HepG2 (cell line): ENCODE measurements at regions not wholly inside any gene's neighbourhood (a gene's known extent, or its start where the extent isn't known, plus 50 kb on each side); places are given as distances from the start of the nearest gene placed in this dataset.

Source experiments
- ATAC-seq: fragments of 200-7000 bp; cut with Tn5 transposase; 3 replicates; pipeline ENCODE4 v1.9.1; 2020; ENCODE audit warnings: mild to moderate bottlenecking, moderate library complexity
- BruUV-seq: library from RNA; stranded (reverse); fragments of 400-500 nt; replicated peaks from 2 replicates; lab custom pipeline; 2021; lab: Mats Ljungman, UMichigan
- CTCF ChIA-PET: fragments of 300-600 bp; formaldehyde crosslinking; extraction: SDS; loops from one replicate; lab custom pipeline; 2021; ENCODE audit warnings: low total read pairs, inconsistent platforms, low intra/inter-chr PET ratio; lab: Yijun Ruan, JAX
- POLR2A ChIA-PET: fragments of 350-600 bp; sonication (Branson Sonifier 250); formaldehyde crosslinking; loops from one replicate; lab custom pipeline; 2020; ENCODE audit warnings: antibody characterized with exemption, inconsistent platforms; lab: Yijun Ruan, JAX
- DNase-seq: peaks from one replicate; pipeline ENCODE4 v3.0.0-alpha.2; 2015; ENCODE audit warnings: low spot score
- FAIRE-seq: peaks from 3 replicates; lab custom pipeline; 2011; peaks lifted over from hg19 to GRCh38; lab: Jason Lieb, UNC
- H2AFZ ChIP-seq: one replicate; pipeline ENCODE4 v1.6.1; 2011; ENCODE audit warnings: low read length, inconsistent platforms
- H3K27ac ChIP-seq: fragments of 300-600 bp; 3 replicates; pipeline ENCODE4 v1.8.0; 2011; ENCODE audit warnings: mixed run types, mild to moderate bottlenecking, mixed read lengths, low read length, inconsistent platforms; ENCODE audit not compliant: insufficient read depth; ENCODE audit errors: extremely low read length
- H3K27me3 ChIP-seq, 2 experiments: fragments of 200-600 bp in 1 of 2; 2 replicates in 1 of 2; 3 replicates in 1 of 2; pipeline versions ENCODE4 v1.6.0 to v1.8.0; 2011; ENCODE audit warnings: low read length in 2 of 2, mild to moderate bottlenecking in 2 of 2, moderate library complexity in 2 of 2, inconsistent platforms in 1 of 2; ENCODE audit not compliant: insufficient read depth in 2 of 2, control insufficient read depth in 1 of 2
- H3K36me3 ChIP-seq, 2 experiments: fragments of 200-600 bp in 1 of 2; replicated peaks in 1 of 2; 2 replicates in 1 of 2; 3 replicates in 1 of 2; pipeline versions ENCODE4 v1.5.1 to v1.8.0; 2011; ENCODE audit warnings: low read length in 2 of 2, inconsistent platforms in 1 of 2; ENCODE audit not compliant: insufficient read depth in 2 of 2, control insufficient read depth in 1 of 2
- H3K4me1 ChIP-seq: 2 replicates; pipeline ENCODE4 v1.5.1; 2012; ENCODE audit warnings: low read length, inconsistent platforms; ENCODE audit not compliant: insufficient read depth
- H3K4me2 ChIP-seq: 2 replicates; pipeline ENCODE4 v1.6.0; 2011; ENCODE audit warnings: low read depth, low read length, inconsistent platforms
- H3K4me3 ChIP-seq, 3 experiments: fragments of 200-600 bp in 1 of 3; sonication (generic), shearing (Covaris generic) in 1 of 3; replicated peaks in 1 of 3; 2 replicates each; pipeline ENCODE4 v1.5.1; 2011 to 2016; ENCODE audit warnings: low read length in 3 of 3, inconsistent platforms in 2 of 3, low read depth in 2 of 3, mild to moderate bottlenecking in 2 of 3, control low read depth in 1 of 3, mixed read lengths in 1 of 3; ENCODE audit not compliant: insufficient read depth in 1 of 3
- H3K79me2 ChIP-seq: one replicate; pipeline ENCODE4 v1.6.1; 2011; ENCODE audit warnings: low read length, inconsistent platforms; ENCODE audit not compliant: insufficient read depth
- H3K9ac ChIP-seq: 2 replicates; pipeline ENCODE4 v1.6.0; 2011; ENCODE audit warnings: mild to moderate bottlenecking, low read depth, low read length, inconsistent platforms; ENCODE audit not compliant: insufficient read depth
- H3K9me3 ChIP-seq: 2 replicates; pipeline ENCODE4 v1.5.1; 2012; ENCODE audit warnings: mild to moderate bottlenecking, low read length
- H4K20me1 ChIP-seq: 2 replicates; pipeline ENCODE4 v1.6.0; 2011; ENCODE audit warnings: inconsistent platforms, mild to moderate bottlenecking, low read length, moderate library complexity; ENCODE audit not compliant: insufficient read depth
- ARNTL ChIP-seq: sonication (generic); formaldehyde crosslinking; IDR thresholded peaks from 2 replicates; pipeline ENCODE4 v1.4.0; 2020; ENCODE audit warnings: mild to moderate bottlenecking, missing genetic modification reagents
- DR1 ChIP-seq: sonication (generic); formaldehyde crosslinking; IDR thresholded peaks from 2 replicates; pipeline ENCODE4 v1.8.0; 2021; ENCODE audit warnings: mild to moderate bottlenecking, missing genetic modification reagents, inconsistent platforms
- KLF12 ChIP-seq: sonication (generic); formaldehyde crosslinking; IDR thresholded peaks from 2 replicates; pipeline ENCODE4 v1.4.0; 2020; ENCODE audit warnings: missing genetic modification reagents, borderline replicate concordance
- MATR3 ChIP-seq: sonication (generic); formaldehyde crosslinking; IDR thresholded peaks from 2 replicates; pipeline ENCODE4 v1.4.0; 2020; ENCODE audit warnings: missing genetic modification reagents
- NR2F1 ChIP-seq, 2 experiments: fragments of 450-650 bp in 1 of 2; formaldehyde crosslinking in 1 of 2; IDR thresholded peaks; 2 replicates each; pipeline versions ENCODE4 v1.5.0 to v1.6.1; 2016 to 2020; ENCODE audit warnings: mild to moderate bottlenecking in 1 of 2, missing compliant biosample characterization in 1 of 2, missing genetic modification reagents in 1 of 2, moderate library complexity in 1 of 2
- PRPF4 ChIP-seq: fragments of 200-400 bp; formaldehyde crosslinking; IDR thresholded peaks from 2 replicates; pipeline ENCODE4 v1.6.1; 2016; ENCODE audit warnings: low read length, low read depth; ENCODE audit not compliant: poor library complexity, severe bottlenecking
- RFX5 ChIP-seq: IDR thresholded peaks from 2 replicates; pipeline ENCODE4 v1.6.1; 2011; ENCODE audit warnings: low read depth, low read length, improper control_type of control experiment
- SMYD3 ChIP-seq: sonication (generic); formaldehyde crosslinking; IDR thresholded peaks from 2 replicates; pipeline ENCODE4 v1.8.1; 2023; ENCODE audit warnings: mild to moderate bottlenecking, missing genetic modification reagents
- SNAPC2 ChIP-seq: sonication (generic); formaldehyde crosslinking; IDR thresholded peaks from 2 replicates; pipeline ENCODE4 v1.8.1; 2022; ENCODE audit warnings: mild to moderate bottlenecking, missing genetic modification reagents
- ZFP1 ChIP-seq: IDR thresholded peaks from 2 replicates; pipeline ENCODE4 v1.6.1; 2016
- ZIK1 ChIP-seq: sonication (generic); formaldehyde crosslinking; IDR thresholded peaks from 2 replicates; pipeline ENCODE4 v1.5.0; 2020; ENCODE audit warnings: mild to moderate bottlenecking, low read depth, missing genetic modification reagents, borderline replicate concordance
- ZMYM2 ChIP-seq: sonication (generic); formaldehyde crosslinking; IDR thresholded peaks from 2 replicates; pipeline ENCODE4 v1.8.0; 2022; ENCODE audit warnings: mild to moderate bottlenecking, missing genetic modification reagents
- ZNF446 ChIP-seq: sonication (generic); formaldehyde crosslinking; IDR thresholded peaks from 2 replicates; pipeline ENCODE4 v1.5.0; 2020; ENCODE audit warnings: mild to moderate bottlenecking, missing genetic modification reagents
- ZNF550 ChIP-seq: sonication (generic); formaldehyde crosslinking; IDR thresholded peaks from 2 replicates; pipeline ENCODE4 v1.4.0; 2020; ENCODE audit warnings: mild to moderate bottlenecking, missing genetic modification reagents, borderline replicate concordance
- ZNF800 ChIP-seq: sonication (generic); formaldehyde crosslinking; IDR thresholded peaks from 2 replicates; pipeline ENCODE4 v1.4.0; 2020; ENCODE audit warnings: missing genetic modification reagents
- WGBS: methylation state at CpG from one replicate; pipeline ENCODE4 v1.1.6; 2017; ENCODE audit warnings: low lambda C conversion rate; 5-methylcytosine and 5-hydroxymethylcytosine counted together
- in situ Hi-C: cut with HindIII; loops from 2 replicates; pipeline ENCODE4 v1.10.0; 2017; ENCODE audit warnings: low pct_unique_long_range_greater_than_20kb; ENCODE audit not compliant: extremely low pct_ligation_motif_present
- intact Hi-C: fragments of 100-400 bp; cut with micrococcal nuclease; formaldehyde crosslinking; loops from one replicate; pipeline ENCODE4 v1.10.0; 2022; ENCODE audit not compliant: unreplicated experiment
- TF ChIP-seq, protein P1 (sequence below): sonication (generic); formaldehyde crosslinking; IDR thresholded peaks from 2 replicates; pipeline ENCODE4 v1.5.0; 2020; ENCODE audit warnings: missing genetic modification reagents
- TF ChIP-seq, protein P2 (sequence below): sonication (generic); formaldehyde crosslinking; IDR thresholded peaks from 2 replicates; pipeline ENCODE4 v1.4.0; 2020; ENCODE audit warnings: mild to moderate bottlenecking, missing genetic modification reagents

DNA sequence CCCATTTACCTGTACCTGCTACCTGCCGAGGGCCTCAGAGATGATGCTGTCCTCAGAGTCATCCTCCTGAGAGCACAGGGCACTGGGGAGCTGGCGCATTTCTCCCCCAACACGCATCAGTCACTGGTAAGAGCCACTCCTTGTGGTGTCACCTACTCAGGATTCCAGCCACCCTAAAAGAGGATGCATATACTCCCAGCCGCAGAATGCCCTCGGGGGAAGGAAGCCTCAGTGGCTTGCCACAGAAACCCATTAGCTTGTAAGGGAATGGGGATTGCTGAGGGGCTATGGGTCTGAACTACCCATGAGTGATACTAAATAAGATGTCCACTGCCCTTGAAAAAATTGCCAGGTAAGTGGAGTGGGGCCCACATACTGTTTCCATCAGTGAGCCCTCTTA lies 279.2 kb downstream of the WDR11 start:
- Histone ChIP-seq H3K36me3 (no peaks in the 10 kb centered on the region), H2AFZ (no peak overlapping the region), H3K9me3 (no peaks in the 10 kb centered on the region), H3K4me3 (no peak overlapping the region), H3K4me2 (no peak overlapping the region), H3K27me3 (peaks cover 1 to 9% of the 10 kb centered on the region in 2 experiments; a peak in 1 of 5 replicates), H3K79me2 (no peaks in the 10 kb centered on the region), H4K20me1 (no peaks in the 10 kb centered on the region), H3K27ac (no peak overlapping the region), H3K4me1 (no peaks in the 10 kb centered on the region), H3K9ac (no peak overlapping the region)
- ChIA-PET POLR2A (no interaction called here), CTCF (no interaction called here)
- no peak for FAIRE-seq
- DNase-seq, result no peak
- WGBS, result 60% methylated on average over 1 of the region's 5 CpGs
- no peak for ATAC-seq
- TF ChIP-seq SNAPC2 (CRISPR knock-in tag) (no peak), ARNTL (CRISPR knock-in tag) (no peak), NR2F1 (CRISPR knock-in tag; IDR thresholded peaks at IDR 0.05) (no peak), ZIK1 (CRISPR knock-in tag) (no peak), ZMYM2 (no peak), ZFP1 (CRISPR knock-in tag) (no peak), ZNF550 (CRISPR knock-in tag) (no peak), MATR3 (CRISPR knock-in tag) (no peak), KLF12 (CRISPR knock-in tag) (no peak), DR1 (CRISPR knock-in tag) (no peak), SMYD3 (CRISPR knock-in tag) (no peak), ZNF446 (CRISPR knock-in tag) (no peak), PRPF4 (no peak), ZNF800 (no peak), RFX5 (no peak)
- TF ChIP-seq, protein P1, sequence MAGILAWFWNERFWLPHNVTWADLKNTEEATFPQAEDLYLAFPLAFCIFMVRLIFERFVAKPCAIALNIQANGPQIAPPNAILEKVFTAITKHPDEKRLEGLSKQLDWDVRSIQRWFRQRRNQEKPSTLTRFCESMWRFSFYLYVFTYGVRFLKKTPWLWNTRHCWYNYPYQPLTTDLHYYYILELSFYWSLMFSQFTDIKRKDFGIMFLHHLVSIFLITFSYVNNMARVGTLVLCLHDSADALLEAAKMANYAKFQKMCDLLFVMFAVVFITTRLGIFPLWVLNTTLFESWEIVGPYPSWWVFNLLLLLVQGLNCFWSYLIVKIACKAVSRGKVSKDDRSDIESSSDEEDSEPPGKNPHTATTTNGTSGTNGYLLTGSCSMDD (CRISPR knock-in tag), result no peak
- TF ChIP-seq, protein P2, sequence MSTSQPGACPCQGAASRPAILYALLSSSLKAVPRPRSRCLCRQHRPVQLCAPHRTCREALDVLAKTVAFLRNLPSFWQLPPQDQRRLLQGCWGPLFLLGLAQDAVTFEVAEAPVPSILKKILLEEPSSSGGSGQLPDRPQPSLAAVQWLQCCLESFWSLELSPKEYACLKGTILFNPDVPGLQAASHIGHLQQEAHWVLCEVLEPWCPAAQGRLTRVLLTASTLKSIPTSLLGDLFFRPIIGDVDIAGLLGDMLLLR (CRISPR knock-in tag), result no peak
- in situ Hi-C loops, result no loop called here
- intact Hi-C loops, result no loop called here
- no TSS peak for BruUV-seq
